ENCODE measurements at regions not wholly inside any gene's neighbourhood (a gene's known extent, or its start where the extent isn't known, plus 50 kb on each side); places are given as distances from the start of the nearest gene placed in this dataset.

DNA sequence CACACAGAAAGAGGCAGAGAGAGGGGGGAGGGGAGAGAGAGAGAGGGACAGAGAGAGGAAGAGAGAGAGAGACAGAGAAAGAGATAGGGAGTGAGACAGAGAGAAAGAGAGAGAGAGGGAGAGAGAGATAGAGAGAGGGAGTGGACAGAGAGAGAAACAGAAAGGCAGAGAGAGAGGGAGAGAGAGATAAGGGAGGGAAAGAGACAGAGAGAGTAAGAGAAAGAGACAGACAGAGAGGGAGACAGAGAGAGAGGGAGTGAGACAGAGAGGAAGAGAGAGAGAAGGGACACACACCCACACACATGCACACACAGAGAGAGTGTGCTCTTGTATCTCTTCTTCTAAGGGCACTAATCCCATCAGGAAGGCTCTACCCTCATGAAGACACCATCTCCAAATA, 103.2 kb upstream of the ESRRB start:
- ChIA-PET POLR2A (no interaction called here), CTCF (no interaction called here)
- Histone ChIP-seq H4K20me1 (ENCODE audit: control insufficient read depth, insufficient read depth, low read length, poor library complexity, severe bottlenecking) (no peaks in the 10 kb centered on the region), H3K79me2 (ENCODE audit: control insufficient read depth, insufficient read depth, low read length) (no peaks in the 10 kb centered on the region), H3K36me3 (replicated peaks in 1 of 2; ENCODE audit: control extremely low read depth in 1 of 2, control insufficient read depth in 1 of 2, extremely low read depth in 1 of 2, insufficient read depth in 2 of 2, low read length in 1 of 2) (no peaks in the 10 kb centered on the region), H3K27me3 (replicated peaks in 1 of 4; ENCODE audit: control extremely low read depth in 1 of 4, control insufficient read depth in 3 of 4, insufficient read depth in 4 of 4, low read length in 3 of 4) (peaks cover 0 to 3% (median 1%) of the 10 kb centered on the region in 4 experiments), H2AFZ (ENCODE audit: insufficient read depth, low read depth, low read length, poor library complexity, severe bottlenecking) (no peak overlapping the region), H3K9ac (ENCODE audit: low read length) (no peak overlapping the region), H3K4me1 (ENCODE audit: control insufficient read depth in 2 of 2, insufficient read depth in 2 of 2, low read length in 2 of 2) (no peaks in the 10 kb centered on the region), H3K4me3 (ENCODE audit: control extremely low read depth in 1 of 5, extremely low read depth in 1 of 5, insufficient read depth in 1 of 5, low read depth in 2 of 5, low read length in 4 of 5) (no peak overlapping the region), H3K9me3 (ENCODE audit: control extremely low read depth in 1 of 3, control insufficient read depth in 2 of 3, insufficient read depth in 1 of 3, low read length in 2 of 3) (no peaks in the 10 kb centered on the region), H3K4me2 (replicated peaks; ENCODE audit: low read depth, low read length, poor library complexity, severe bottlenecking) (no peak overlapping the region), H3K27ac (ENCODE audit: low read length in 2 of 2) (no peak overlapping the region)
- Mint-ChIP-seq H3K27me3 (peaks cover 10% of the 10 kb centered on the region), H3K27ac (no peak overlapping the region), H3K4me3 (no peak overlapping the region), H3K4me1 (no peaks in the 10 kb centered on the region), H3K9me3 (ENCODE audit: insufficient read depth) (no peaks in the 10 kb centered on the region)
- DNase-seq = no peak
- ATAC-seq (ENCODE audit: low read depth) = no peak
- no peak for TF ChIP-seq EZH2 (IDR thresholded peaks at IDR 0.05; ENCODE audit: borderline replicate concordance, insufficient read depth, low read depth, low read length, poor library complexity, severe bottlenecking)
- TF ChIP-seq, protein P1, sequence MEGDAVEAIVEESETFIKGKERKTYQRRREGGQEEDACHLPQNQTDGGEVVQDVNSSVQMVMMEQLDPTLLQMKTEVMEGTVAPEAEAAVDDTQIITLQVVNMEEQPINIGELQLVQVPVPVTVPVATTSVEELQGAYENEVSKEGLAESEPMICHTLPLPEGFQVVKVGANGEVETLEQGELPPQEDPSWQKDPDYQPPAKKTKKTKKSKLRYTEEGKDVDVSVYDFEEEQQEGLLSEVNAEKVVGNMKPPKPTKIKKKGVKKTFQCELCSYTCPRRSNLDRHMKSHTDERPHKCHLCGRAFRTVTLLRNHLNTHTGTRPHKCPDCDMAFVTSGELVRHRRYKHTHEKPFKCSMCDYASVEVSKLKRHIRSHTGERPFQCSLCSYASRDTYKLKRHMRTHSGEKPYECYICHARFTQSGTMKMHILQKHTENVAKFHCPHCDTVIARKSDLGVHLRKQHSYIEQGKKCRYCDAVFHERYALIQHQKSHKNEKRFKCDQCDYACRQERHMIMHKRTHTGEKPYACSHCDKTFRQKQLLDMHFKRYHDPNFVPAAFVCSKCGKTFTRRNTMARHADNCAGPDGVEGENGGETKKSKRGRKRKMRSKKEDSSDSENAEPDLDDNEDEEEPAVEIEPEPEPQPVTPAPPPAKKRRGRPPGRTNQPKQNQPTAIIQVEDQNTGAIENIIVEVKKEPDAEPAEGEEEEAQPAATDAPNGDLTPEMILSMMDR (IDR thresholded peaks at IDR 0.05) = no peak
- intact Hi-C loops (cut with micrococcal nuclease) = no loop called here

DNA sequence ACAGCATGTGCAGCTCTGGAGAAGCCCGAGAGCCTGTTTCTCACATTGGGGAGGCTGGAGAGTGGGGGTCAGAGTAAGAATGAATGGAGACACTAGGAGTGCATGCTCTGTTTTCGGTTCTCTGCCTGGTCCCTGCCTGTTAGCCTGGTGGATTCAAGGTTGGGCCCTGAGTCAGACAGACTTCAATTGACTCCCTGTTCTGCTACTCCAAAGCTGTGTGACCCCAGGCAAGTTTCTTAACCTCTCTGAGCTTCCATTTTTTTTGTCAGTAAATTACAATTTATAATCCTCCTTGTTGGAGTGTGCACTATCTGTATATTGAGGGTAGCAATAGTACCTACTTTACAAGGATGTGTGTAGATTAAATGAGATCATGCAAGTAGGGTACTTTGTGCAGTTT, 102.6 kb upstream of the ESRRB start:
- no peaks in the 10 kb centered on the region for H3K36me3 ChIP-seq (replicated peaks in 1 of 2; ENCODE audit: control extremely low read depth in 1 of 2, control insufficient read depth in 1 of 2, extremely low read depth in 1 of 2, insufficient read depth in 2 of 2, low read length in 1 of 2)
- 83% methylated on average over 2 of the region's 2 CpGs for WGBS (ENCODE audit: insufficient coverage)
- H3K9me3 Mint-ChIP-seq (ENCODE audit: insufficient read depth) = no peaks in the 10 kb centered on the region
- no peak overlapping the region for H3K9ac ChIP-seq (ENCODE audit: low read length)
- DNase-seq = no peak
- H3K27me3 Mint-ChIP-seq = peaks cover 11% of the 10 kb centered on the region
- H4K20me1 ChIP-seq (ENCODE audit: control insufficient read depth, insufficient read depth, low read length, poor library complexity, severe bottlenecking) = no peaks in the 10 kb centered on the region
- H3K4me1 ChIP-seq (ENCODE audit: control insufficient read depth in 2 of 2, insufficient read depth in 2 of 2, low read length in 2 of 2) = no peaks in the 10 kb centered on the region
- no peak for ATAC-seq (ENCODE audit: low read depth)
- no peak overlapping the region for H3K27ac Mint-ChIP-seq
- intact Hi-C loops (cut with micrococcal nuclease) = no loop called here
- H3K4me3 ChIP-seq (ENCODE audit: control extremely low read depth in 1 of 5, extremely low read depth in 1 of 5, insufficient read depth in 1 of 5, low read depth in 2 of 5, low read length in 4 of 5) = no peak overlapping the region
- H3K79me2 ChIP-seq (ENCODE audit: control insufficient read depth, insufficient read depth, low read length) = no peaks in the 10 kb centered on the region
- POLR2A ChIA-PET = no interaction called here
- H3K27me3 ChIP-seq (replicated peaks in 1 of 4; ENCODE audit: control extremely low read depth in 1 of 4, control insufficient read depth in 3 of 4, insufficient read depth in 4 of 4, low read length in 3 of 4) = peaks cover 0 to 2% (median 0%) of the 10 kb centered on the region in 4 experiments
- H3K27ac ChIP-seq (ENCODE audit: low read length in 2 of 2) = no peak overlapping the region
- no peak overlapping the region for H3K4me2 ChIP-seq (replicated peaks; ENCODE audit: low read depth, low read length, poor library complexity, severe bottlenecking)
- H3K9me3 ChIP-seq (ENCODE audit: control extremely low read depth in 1 of 3, control insufficient read depth in 2 of 3, insufficient read depth in 1 of 3, low read length in 2 of 3) = no peaks in the 10 kb centered on the region
- no peaks in the 10 kb centered on the region for H3K4me1 Mint-ChIP-seq
- no peak overlapping the region for H3K4me3 Mint-ChIP-seq
- CTCF ChIA-PET = no interaction called here
- TF ChIP-seq, protein P1 (IDR thresholded peaks at IDR 0.05) = no peak
- TF ChIP-seq EZH2 (IDR thresholded peaks at IDR 0.05; ENCODE audit: borderline replicate concordance, insufficient read depth, low read depth, low read length, poor library complexity, severe bottlenecking) = no peak
- H2AFZ ChIP-seq (ENCODE audit: insufficient read depth, low read depth, low read length, poor library complexity, severe bottlenecking) = no peak overlapping the region
